H54 (cell line): ENCODE measurements at regions not wholly inside any gene's neighbourhood (a gene's known extent, or its start where the extent isn't known, plus 50 kb on each side); places are given as distances from the start of the nearest gene placed in this dataset.
A peak's percentile ranks its signal among the peaks of the same experiment; 100 is the strongest.
"Not testable (repeated sequence)": the region's sequence is repeated elsewhere in the genome, so short reads cannot be mapped to it uniquely, and the experiment has no call there.

Experiments
- DNase-seq: peaks from one replicate; pipeline ENCODE4 v3.0.0; 2011; ENCODE audit warnings: low spot score, mixed read lengths; ENCODE audit not compliant: insufficient read length
- FAIRE-seq: peaks from 3 replicates; lab custom pipeline; 2011; peaks lifted over from hg19 to GRCh38; lab: Jason Lieb, UNC
- POLR2A ChIP-seq: IDR thresholded peaks from 2 replicates; pipeline ENCODE4 v1.6.1; 2011; ENCODE audit warnings: low read depth, mild to moderate bottlenecking, low read length

DNA sequence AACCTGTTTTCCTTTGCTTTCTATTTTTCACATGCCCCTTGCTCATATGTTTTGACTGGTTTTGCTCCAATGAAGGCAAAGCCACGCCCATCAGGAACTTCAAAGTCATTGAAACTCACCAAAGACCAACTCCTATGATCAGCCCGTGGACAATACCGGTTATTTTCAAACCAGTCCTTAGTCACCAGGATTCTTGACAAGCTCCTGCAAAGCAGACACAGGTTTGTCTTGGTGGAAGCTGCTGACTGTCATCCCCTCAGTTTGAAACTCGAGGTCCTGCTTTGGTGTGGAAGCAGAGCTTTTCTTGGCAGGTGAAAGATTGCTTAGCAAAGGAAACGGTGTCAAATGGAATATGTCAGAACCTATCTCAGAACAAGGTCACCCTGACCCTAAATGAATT, 384.7 kb upstream of the CXADR start:
- DNase-seq: no peak
- TF ChIP-seq POLR2A: no peak
- FAIRE-seq: no peak

DNA sequence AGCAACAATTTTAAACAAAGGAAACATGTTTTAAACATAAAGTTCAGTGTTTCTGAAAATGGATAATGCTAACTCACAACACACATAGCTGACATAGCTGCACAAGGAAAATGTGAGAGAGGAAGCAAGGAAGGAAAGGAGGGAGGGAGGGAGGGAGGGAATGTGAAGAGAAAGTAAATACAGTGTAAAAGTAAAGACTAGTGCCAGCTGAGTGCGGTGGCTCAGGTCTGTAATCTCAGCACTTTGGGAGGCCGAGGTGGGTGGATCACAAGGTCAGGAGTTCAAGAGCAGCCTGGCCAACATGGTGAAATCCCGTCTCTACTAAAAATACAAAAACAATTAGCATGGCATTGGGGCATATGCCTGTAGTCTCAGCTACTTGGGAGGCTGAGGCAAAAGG, 373.7 kb upstream of the CXADR start:
- not testable (repeated sequence) for FAIRE-seq, DNase-seq

DNA sequence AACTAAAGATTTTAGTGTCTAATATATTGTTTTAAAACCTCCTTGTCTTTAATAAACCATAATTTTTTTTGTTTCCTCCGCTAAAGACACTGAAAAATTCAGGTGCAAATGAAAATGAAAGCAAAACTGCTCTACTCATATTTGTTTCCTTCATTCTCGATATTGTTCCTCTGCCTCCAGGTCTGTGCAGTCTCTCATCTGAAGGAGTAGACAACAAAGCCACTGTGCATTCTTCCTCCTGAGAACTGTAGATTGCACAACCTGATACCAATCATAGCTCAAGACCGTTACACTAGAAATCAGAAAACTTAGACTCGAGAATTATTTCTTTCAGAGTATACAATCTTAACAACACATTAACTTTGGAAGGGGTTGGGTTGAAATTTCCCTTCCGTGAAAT, 373.1 kb upstream of the CXADR start:
- DNase-seq (peak; percentile 7), FAIRE-seq (peak; percentile 65)
- no peak for TF ChIP-seq POLR2A

DNA sequence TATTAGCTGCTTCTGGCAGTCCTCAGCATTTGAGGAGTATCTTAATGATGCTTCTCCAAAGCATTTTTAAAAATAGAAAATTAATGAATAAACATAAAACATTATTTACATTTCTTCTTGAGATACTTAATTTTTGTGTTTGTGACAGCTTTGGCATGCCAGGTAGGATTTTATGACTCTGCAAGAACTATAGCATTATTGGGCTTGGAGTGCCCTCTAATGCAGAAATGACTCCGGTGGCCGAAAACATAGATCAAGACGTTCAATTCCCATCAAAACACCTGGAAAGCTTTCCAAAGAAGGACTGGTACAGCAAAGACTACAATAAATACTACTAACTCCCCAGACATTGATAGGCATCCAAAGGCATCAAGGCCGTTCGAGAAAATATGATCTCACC, 366.4 kb upstream of the CXADR start:
- DNase-seq: no peak
- FAIRE-seq: no peak
- no peak for TF ChIP-seq POLR2A

DNA sequence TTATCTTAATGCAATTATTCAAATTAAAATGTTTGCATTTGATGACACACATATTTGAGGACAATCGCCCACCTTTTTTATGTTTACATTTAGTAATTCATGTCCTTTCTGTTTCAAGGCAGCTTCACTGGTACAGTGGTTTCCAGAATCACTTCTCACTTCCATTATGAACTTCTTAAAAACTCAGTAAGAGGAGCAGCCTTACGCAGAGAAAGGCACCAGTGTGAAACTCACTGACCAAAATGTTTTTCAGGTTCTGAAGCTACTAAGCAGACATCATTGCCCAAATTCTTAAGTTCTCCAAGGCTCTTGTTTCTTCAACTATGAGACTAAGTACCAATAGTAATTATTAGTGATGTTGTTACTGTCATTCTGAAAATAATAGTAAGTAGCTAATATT, 353.1 kb upstream of the CXADR start:
- no peak for FAIRE-seq
- no peak for TF ChIP-seq POLR2A
- DNase-seq: no peak

DNA sequence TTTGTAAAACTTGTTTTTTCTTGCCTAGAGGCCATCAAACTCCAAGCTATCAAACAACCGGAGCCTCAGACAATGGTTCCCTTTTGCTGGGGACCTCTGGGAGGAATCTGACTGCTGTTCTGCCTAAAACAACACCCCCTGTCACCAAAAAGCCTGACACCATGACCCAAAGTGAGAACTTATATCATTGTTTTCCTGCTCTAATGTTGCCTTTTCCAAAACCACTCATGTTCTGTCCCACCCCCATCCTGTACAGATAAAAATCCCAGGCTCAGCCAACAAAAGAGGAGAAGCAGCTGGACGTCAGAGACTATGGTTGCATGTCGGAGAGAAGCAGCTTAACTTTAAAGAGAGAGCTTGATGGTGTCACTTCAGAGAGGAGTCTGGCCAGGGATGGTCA, 327.2 kb upstream of the CXADR start:
- TF ChIP-seq POLR2A: no peak

DNA sequence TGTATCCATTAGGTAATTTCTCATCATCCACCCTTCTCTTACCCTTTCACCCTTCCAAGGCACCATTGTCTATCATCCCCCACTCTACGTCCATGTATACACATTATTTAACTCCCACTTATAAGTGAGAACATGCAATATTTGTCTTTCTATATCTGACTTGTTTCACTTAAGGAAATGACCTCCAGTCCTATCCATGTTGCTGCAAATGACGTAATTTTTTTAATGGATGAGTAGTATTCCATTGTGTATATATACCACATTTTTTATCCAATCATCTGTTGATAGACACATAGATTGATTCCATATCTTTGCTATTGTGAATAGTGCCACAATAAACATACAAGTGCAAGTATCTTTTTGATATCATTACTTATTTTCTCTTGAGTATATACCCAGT, 322.9 kb upstream of the CXADR start:
- DNase-seq: no peak
- FAIRE-seq: no peak
- no peak for TF ChIP-seq POLR2A

More for the DNA sequence above, 327.2 kb upstream of the CXADR start:
- FAIRE-seq: no peak
- DNase-seq: no peak

DNA sequence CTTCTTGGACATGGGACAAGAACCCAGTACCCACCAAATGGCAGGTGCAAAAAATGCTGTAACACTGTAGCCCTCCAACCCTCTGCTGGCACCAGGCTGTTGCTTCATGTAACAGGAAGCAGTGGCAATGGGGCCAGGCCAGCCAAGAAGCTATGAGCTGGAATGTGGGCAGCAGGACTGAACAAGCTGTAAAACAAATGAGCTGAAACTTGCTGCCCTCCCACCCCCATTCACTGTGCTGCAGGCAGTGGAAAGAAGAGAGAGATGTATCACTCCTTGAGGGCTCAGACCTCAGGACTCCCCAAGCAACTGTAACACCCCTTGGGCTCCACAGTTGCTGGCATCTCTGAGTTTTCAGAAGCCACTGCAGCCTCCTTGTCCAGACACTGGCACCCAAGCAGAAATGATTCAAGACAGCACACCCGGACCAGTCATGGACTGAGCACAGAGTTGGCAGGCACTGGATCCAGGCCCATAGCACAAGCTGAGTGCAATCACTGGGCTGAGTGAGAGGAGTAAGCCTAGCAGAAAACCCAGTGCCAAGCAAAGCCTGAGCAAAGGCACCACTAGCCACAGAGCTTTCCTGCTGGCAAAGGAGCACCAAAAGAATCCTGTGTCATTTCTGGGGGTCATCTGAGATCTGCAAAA, 321.4 kb upstream of the CXADR start:
- DNase-seq (no peak), FAIRE-seq (no peak)
- no peak for TF ChIP-seq POLR2A

DNA sequence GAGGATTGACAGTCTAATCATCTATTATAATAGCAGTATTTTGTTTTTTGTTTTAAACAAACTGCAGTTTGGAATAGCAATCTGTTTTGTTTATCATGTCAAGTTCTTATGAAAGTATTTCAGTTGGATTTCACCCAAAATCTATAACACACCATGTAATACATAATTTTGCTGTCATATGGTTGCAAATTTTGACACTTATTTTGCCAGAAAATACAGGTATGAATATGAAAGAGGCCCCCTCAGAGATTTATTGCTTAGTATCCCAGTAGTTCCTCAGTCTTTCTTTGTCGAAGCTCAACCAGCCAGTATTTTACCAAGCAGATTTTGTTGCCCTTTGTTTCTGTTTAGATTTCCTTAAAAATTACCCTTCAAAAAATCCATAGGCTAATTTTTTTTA, 317.5 kb upstream of the CXADR start:
- no peak for TF ChIP-seq POLR2A
- FAIRE-seq (no peak), DNase-seq (no peak)

DNA sequence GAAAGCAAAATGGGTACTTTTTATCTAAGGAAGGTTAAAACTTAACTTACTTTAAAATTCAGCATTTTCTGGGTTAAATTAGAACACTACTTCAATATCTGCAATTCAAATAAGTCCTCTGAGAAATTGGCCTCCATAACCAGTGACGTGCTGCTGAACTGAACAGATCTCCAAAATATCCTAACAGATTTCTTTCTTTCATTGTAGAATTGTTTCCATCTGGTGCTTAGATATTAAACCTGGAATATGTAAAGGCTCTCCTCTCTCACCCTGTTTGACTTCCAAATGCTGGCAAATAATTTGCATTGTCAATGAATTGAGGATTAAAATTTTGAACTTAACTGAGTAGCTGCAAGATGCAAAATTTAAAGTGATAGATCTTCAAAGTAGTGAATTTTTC, 316.9 kb upstream of the CXADR start:
- FAIRE-seq (no peak), DNase-seq (no peak)
- no peak for TF ChIP-seq POLR2A

DNA sequence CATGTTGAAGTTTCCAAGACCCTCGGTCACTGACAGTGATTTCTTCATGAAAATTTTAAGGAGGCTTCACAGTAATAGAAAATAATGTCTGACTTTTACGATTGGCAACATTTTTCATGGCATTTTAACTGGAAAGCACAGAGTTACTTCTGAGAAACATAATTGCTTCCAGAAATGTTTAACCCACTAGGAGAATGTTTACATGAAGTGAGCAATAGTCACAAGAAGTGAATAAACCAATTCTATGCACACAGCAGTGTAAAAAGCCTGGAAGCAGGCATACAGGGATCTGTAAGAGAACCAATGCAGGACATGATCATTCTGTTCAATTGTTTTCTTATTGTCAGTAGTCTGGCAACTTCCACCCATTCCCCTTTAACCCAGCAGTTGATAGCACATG, 316.2 kb upstream of the CXADR start:
- no peak for TF ChIP-seq POLR2A
- DNase-seq (no peak), FAIRE-seq (no peak)

DNA sequence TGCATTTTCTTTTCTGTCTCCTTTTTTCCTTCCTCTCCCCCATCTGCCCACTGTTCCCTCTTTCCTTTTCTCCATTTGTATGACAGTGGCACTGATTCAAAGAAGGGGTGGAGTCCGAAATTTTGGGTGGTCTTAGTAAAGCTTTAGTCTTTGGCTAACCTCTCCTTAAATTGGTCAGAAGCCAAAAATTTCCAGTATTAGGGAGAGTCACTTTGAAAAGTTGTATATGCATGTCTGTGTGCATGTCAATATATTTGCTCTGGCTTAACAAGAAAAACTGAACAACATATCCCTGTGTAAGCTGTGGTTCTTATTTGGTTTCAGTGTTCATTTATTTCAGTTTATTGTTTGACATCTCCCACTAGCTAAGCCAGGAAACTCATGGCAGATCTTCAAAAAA, 314.8 kb upstream of the CXADR start:
- FAIRE-seq (no peak), DNase-seq (no peak)
- no peak for TF ChIP-seq POLR2A

DNA sequence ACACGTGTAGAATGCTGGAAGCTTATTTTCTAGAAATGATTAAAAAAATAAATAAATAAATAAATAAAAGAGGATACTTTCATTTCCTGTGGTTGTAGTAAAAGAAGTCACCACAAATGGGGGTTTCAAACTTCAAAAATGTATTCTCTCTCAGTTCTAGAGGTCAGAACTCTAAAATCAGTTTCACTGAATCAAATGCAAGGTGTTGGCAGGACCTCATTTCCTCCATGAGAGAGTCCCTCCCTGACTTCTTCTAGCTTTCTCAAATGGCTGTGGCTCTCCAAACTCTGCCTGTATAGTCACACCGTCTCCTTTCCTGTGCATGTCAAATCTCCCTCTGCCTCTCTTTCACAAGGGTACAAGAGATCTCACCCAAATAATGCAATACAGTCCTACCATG, 312.6 kb upstream of the CXADR start:
- DNase-seq (no peak), FAIRE-seq (no peak)
- TF ChIP-seq POLR2A: no peak

DNA sequence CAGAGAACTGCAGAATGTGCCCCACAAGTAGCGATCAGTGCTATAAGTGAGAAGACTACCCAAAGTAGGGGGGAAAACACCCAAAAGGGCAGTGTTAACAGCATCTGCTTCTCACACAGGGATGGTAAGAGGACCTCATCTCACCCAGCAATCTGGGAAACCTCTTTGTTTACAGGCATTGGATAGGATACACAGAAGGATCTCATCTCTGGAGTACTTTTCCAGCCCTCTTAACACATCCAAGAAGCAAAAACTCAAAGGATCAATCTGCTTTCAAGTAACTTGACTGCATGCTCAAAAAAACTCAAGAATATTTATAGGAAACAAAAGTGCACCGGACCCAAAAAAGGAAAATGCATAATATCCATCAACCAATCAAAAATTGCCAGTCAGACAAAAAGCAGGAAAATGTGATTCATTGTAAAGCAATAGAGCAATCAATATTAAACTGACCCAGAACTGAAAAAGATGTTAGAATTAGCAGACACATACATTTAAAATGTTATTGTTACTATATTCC, 311.0 kb upstream of the CXADR start:
- TF ChIP-seq POLR2A: no peak
- no peak for DNase-seq
- FAIRE-seq: no peak

DNA sequence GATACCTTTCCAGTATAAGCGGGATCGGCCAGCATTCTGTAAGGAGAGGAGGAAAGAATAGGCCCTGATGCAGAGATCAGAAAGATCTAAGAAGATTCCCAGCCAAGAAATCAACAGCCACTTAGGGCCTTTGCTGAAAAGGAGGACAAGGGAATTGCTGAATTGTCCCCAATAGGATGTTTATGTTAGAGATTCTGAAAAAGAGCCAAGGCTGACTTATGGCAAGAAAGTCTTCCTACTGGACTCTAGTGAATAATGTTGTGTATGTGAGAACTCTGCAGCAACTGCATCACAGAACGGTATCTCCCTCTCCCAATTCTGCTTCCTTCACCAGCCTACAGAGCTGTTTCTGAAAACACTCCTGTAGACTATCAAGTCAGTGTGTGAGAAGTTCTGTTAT, 298.0 kb upstream of the CXADR start:
- TF ChIP-seq POLR2A: no peak
- no peak for DNase-seq
- FAIRE-seq: no peak

DNA sequence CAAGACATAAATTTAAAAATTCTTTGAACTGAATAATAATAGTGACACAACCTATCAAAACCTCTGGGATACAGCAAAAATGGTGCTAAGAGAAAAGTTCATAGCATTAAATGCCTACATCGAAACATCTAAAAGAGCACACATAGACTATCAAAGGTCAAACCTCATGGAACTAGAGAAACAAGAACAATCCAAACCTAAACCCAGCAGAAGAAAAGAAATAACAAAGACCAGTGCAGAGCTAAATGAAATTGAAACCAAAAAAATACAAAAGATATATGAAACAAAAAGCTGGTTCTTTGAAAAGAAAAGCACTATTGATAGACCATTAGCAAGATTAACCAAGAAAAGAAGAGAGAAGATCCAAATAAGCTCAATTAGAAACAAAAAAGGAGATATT, 293.8 kb upstream of the CXADR start:
- DNase-seq, FAIRE-seq: not testable (repeated sequence)
